H1 (cell line): ENCODE measurements at regions not wholly inside any gene's neighbourhood (a gene's known extent, or its start where the extent isn't known, plus 50 kb on each side); places are given as distances from the start of the nearest gene placed in this dataset.

Experiments
- CTCF ChIA-PET: fragments of 300-600 bp; sonication (Branson Sonifier 250); formaldehyde crosslinking; loops from one replicate; lab custom pipeline; 2021; ENCODE audit not compliant: partially characterized antibody; lab: Charles Lee
- POLR2A ChIA-PET: fragments of 300-600 bp; sonication (Branson Sonifier 250); formaldehyde crosslinking; loops from one replicate; lab custom pipeline; 2021; ENCODE audit warnings: inconsistent platforms; ENCODE audit not compliant: partially characterized antibody; lab: Charles Lee
- DNase-seq, 2 experiments: peaks; one replicate each; pipeline versions ENCODE4 v3.0.0 to v3.0.0-alpha.2; 2010 to 2022; ENCODE audit warnings: low spot score in 2 of 2, low read depth in 1 of 2, mixed read lengths in 1 of 2
- FAIRE-seq: peaks from 2 replicates; lab custom pipeline; 2011; peaks lifted over from hg19 to GRCh38; lab: Jason Lieb, UNC
- H2AFZ ChIP-seq: 2 replicates; pipeline ENCODE4 v1.8.1; 2012; ENCODE audit warnings: low read length, inconsistent platforms
- H2AK5ac ChIP-seq: 2 replicates; pipeline ENCODE4 v1.6.1; 2013; ENCODE audit warnings: low read depth, low read length
- H2BK120ac ChIP-seq: replicated peaks from 2 replicates; pipeline ENCODE3; 2013; ENCODE audit warnings: low read depth, low read length, inconsistent platforms
- H2BK12ac ChIP-seq: 2 replicates; pipeline ENCODE4 v1.6.1; 2013; ENCODE audit warnings: low read depth, low read length
- H2BK15ac ChIP-seq: 2 replicates; pipeline ENCODE4 v1.6.1; 2013; ENCODE audit warnings: low read length
- H2BK20ac ChIP-seq: 2 replicates; pipeline ENCODE4 v1.6.1; 2013; ENCODE audit warnings: low read length
- H2BK5ac ChIP-seq: 2 replicates; pipeline ENCODE4 v1.6.1; 2013; ENCODE audit warnings: low read depth, low read length
- H3K14ac ChIP-seq: 2 replicates; pipeline ENCODE4 v1.6.1; 2013; ENCODE audit warnings: inconsistent platforms; ENCODE audit not compliant: insufficient read length
- H3K18ac ChIP-seq: 2 replicates; pipeline ENCODE4 v1.6.1; 2013; ENCODE audit warnings: low read length; ENCODE audit errors: extremely low read depth
- H3K23ac ChIP-seq: 2 replicates; pipeline ENCODE4 v1.6.1; 2013; ENCODE audit warnings: inconsistent platforms; ENCODE audit not compliant: insufficient read length
- H3K23me2 ChIP-seq: 2 replicates; pipeline ENCODE4 v1.6.1; 2013; ENCODE audit warnings: low read depth, low read length
- H3K27ac ChIP-seq: 2 replicates; pipeline ENCODE4 v1.6.1; 2011; ENCODE audit warnings: low read depth, low read length, inconsistent platforms
- H3K27me3 ChIP-seq, 4 experiments: replicated peaks in 1 of 4; 1 replicate in 1 of 4; 2 replicates in 3 of 4; pipeline versions ENCODE4 v1.6.1 to v1.8.1; 2011 to 2013; ENCODE audit warnings: low read length in 3 of 4, mild to moderate bottlenecking in 3 of 4, inconsistent platforms in 2 of 4, mixed read lengths in 2 of 4, moderate library complexity in 1 of 4; ENCODE audit not compliant: control insufficient read depth in 3 of 4, insufficient read depth in 3 of 4; ENCODE audit errors: extremely low read depth in 1 of 4
- H3K36me3 ChIP-seq, 4 experiments: 2 replicates each; pipeline versions ENCODE4 v1.6.1 to v1.8.1; 2011 to 2013; ENCODE audit warnings: mild to moderate bottlenecking in 4 of 4, low read length in 3 of 4, moderate library complexity in 2 of 4, control low read depth in 1 of 4, inconsistent platforms in 1 of 4; ENCODE audit not compliant: insufficient read depth in 4 of 4, control insufficient read depth in 2 of 4
- H3K4ac ChIP-seq: replicated peaks from 2 replicates; pipeline ENCODE3; 2013; ENCODE audit warnings: low read length, low read depth, mixed read lengths, inconsistent platforms; ENCODE audit not compliant: insufficient read length
- H3K4me1 ChIP-seq, 4 experiments: replicated peaks in 1 of 4; 1 replicate in 1 of 4; 2 replicates in 3 of 4; pipeline versions ENCODE4 v1.6.1 to v1.8.1; 2011 to 2013; ENCODE audit warnings: low read length in 3 of 4, inconsistent platforms in 2 of 4, mixed read lengths in 1 of 4; ENCODE audit not compliant: insufficient read depth in 4 of 4, control insufficient read depth in 3 of 4
- H3K4me2 ChIP-seq, 2 experiments: 2 replicates each; pipeline versions ENCODE4 v1.6.1 to v1.8.1; 2011 to 2013; ENCODE audit warnings: low read depth in 2 of 2, low read length in 2 of 2, control low read depth in 1 of 2, inconsistent platforms in 1 of 2, mild to moderate bottlenecking in 1 of 2; ENCODE audit not compliant: insufficient read depth in 1 of 2
- H3K4me3 ChIP-seq, 4 experiments: fragments of 200-600, 300-600 bp in 1 of 4; sonication (generic), shearing (Covaris generic), sonication (Bioruptor Twin) in 1 of 4; 2 replicates each; pipeline versions ENCODE4 v1.5.1 to v1.8.1; 2011 to 2016; ENCODE audit warnings: low read length in 4 of 4, low read depth in 3 of 4, control low read depth in 2 of 4, inconsistent platforms in 2 of 4, mild to moderate bottlenecking in 2 of 4, mixed read lengths in 1 of 4, moderate library complexity in 1 of 4; ENCODE audit not compliant: insufficient read depth in 2 of 4; ENCODE audit errors: extremely low read depth in 1 of 4
- H3K56ac ChIP-seq: replicated peaks from 2 replicates; pipeline ENCODE3; 2013; ENCODE audit warnings: low read depth, mild to moderate bottlenecking, mixed read lengths, low read length, inconsistent platforms; ENCODE audit not compliant: insufficient read length
- H3K79me1 ChIP-seq: 2 replicates; pipeline ENCODE4 v1.6.1; 2013; ENCODE audit warnings: low read depth, low read length, control low read depth
- H3K79me2 ChIP-seq, 2 experiments: 2 replicates each; pipeline versions ENCODE4 v1.6.1 to v1.8.1; 2012 to 2013; ENCODE audit warnings: low read length in 2 of 2, mild to moderate bottlenecking in 2 of 2, inconsistent platforms in 1 of 2; ENCODE audit not compliant: insufficient read depth in 2 of 2, control insufficient read depth in 1 of 2
- H3K9ac ChIP-seq, 4 experiments: replicated peaks in 1 of 4; 1 replicate in 1 of 4; 2 replicates in 3 of 4; pipeline versions ENCODE4 v1.6.1 to v1.8.1; 2011 to 2013; ENCODE audit warnings: low read depth in 3 of 4, low read length in 3 of 4, control low read depth in 2 of 4, mild to moderate bottlenecking in 2 of 4, moderate library complexity in 2 of 4, inconsistent platforms in 1 of 4; ENCODE audit errors: extremely low read depth in 1 of 4
- H3K9me3 ChIP-seq, 2 experiments: 2 replicates each; pipeline versions ENCODE4 v1.6.1 to v1.8.1; 2012 to 2013; ENCODE audit warnings: mild to moderate bottlenecking in 2 of 2, moderate library complexity in 2 of 2, control low read depth in 1 of 2, inconsistent platforms in 1 of 2, low read depth in 1 of 2, low read length in 1 of 2, mixed read lengths in 1 of 2; ENCODE audit not compliant: insufficient read depth in 2 of 2
- H4K20me1 ChIP-seq, 2 experiments: replicated peaks in 1 of 2; 2 replicates each; pipeline versions ENCODE3 to v1.8.1; 2011 to 2013; ENCODE audit warnings: inconsistent platforms in 2 of 2, low read length in 2 of 2, mild to moderate bottlenecking in 1 of 2; ENCODE audit not compliant: insufficient read depth in 2 of 2, control insufficient read depth in 1 of 2
- H4K5ac ChIP-seq: 2 replicates; pipeline ENCODE4 v1.6.1; 2013; ENCODE audit warnings: low read length, low read depth, mixed read lengths, inconsistent platforms; ENCODE audit not compliant: insufficient read length
- H4K8ac ChIP-seq: 2 replicates; pipeline ENCODE4 v1.8.0; 2013; ENCODE audit warnings: mild to moderate bottlenecking, moderate library complexity, low read length, inconsistent platforms; ENCODE audit not compliant: insufficient read depth; ENCODE audit errors: extremely low read depth
- H4K91ac ChIP-seq: replicated peaks from 2 replicates; pipeline ENCODE3; 2013; ENCODE audit warnings: low read length, mixed read lengths, inconsistent platforms; ENCODE audit not compliant: insufficient read length
- EGR1 ChIP-seq: IDR thresholded peaks from 2 replicates; pipeline ENCODE4 v1.6.1; 2011; ENCODE audit warnings: low read depth, low read length, borderline replicate concordance
- SAP30 ChIP-seq: fragments of 300-600 bp; sonication (generic); IDR thresholded peaks from 2 replicates; pipeline ENCODE4 v1.7.1; 2012; ENCODE audit warnings: low read length, moderate library complexity, mild to moderate bottlenecking, inconsistent platforms; ENCODE audit not compliant: insufficient read depth, insufficient replicate concordance
- SIRT6 ChIP-seq: IDR thresholded peaks from one replicate; pipeline ENCODE4 v1.7.1; 2012; ENCODE audit warnings: low read length, inconsistent platforms
- TEAD4 ChIP-seq: IDR thresholded peaks from 2 replicates; pipeline ENCODE4 v1.6.1; 2012; ENCODE audit warnings: low read depth, low read length, inconsistent platforms, mixed read lengths
- WGBS, 2 experiments: shearing (Covaris generic) in 1 of 2; methylation state at CpG; one replicate each; pipeline versions ENCODE4 v1.1.6 to v1.1.7; 2013 to 2015; ENCODE audit warnings: low lambda C conversion rate in 2 of 2, mixed read lengths in 2 of 2, inconsistent platforms in 1 of 2, low coverage in 1 of 2, missing lambda C conversion rate in 1 of 2; ENCODE audit not compliant: insufficient replicate concordance in 2 of 2, insufficient coverage in 1 of 2, insufficient read length in 1 of 2; ENCODE audit errors: extremely low coverage in 1 of 2, missing lambda C conversion rate in 1 of 2; 5-methylcytosine and 5-hydroxymethylcytosine counted together

DNA sequence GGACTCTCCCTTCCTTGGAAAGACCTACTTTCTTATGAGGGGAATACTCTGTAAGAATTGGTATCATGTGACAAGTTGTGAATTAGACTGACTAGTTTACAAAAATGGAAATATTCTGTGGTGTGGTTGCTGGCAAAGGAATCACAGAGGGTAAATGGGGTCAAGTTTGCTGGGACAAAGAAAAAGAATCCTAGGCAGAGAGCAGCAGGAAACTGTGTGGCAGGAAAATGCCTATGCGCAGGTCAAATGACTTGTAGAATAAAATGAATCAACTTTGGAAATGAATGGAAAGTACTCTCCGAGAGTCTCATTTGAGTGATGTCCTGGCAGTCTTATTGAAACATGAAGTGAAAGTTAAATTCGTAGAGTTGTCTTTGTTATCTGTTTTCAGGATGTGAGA lies 1250.7 kb downstream of the UQCRFS1 start:
- H2BK20ac ChIP-seq: no peak overlapping the region
- H3K23me2 ChIP-seq: no peaks in the 10 kb centered on the region
- no peak overlapping the region for H2BK120ac ChIP-seq
- no peak overlapping the region for H3K56ac ChIP-seq
- no peak overlapping the region for H3K18ac ChIP-seq
- H3K79me1 ChIP-seq: no peaks in the 10 kb centered on the region
- H2AFZ ChIP-seq: no peak overlapping the region
- H3K79me2 ChIP-seq: no peaks in the 10 kb centered on the region
- H3K23ac ChIP-seq: no peak overlapping the region
- H4K91ac ChIP-seq: no peak overlapping the region
- H4K5ac ChIP-seq: no peak overlapping the region
- H2BK12ac ChIP-seq: no peak overlapping the region
- DNase-seq (no peak), FAIRE-seq (no peak)
- H3K36me3 ChIP-seq: no peaks in the 10 kb centered on the region
- no peak overlapping the region for H3K27ac ChIP-seq
- H3K4me2 ChIP-seq: no peak overlapping the region
- no peak overlapping the region for H3K14ac ChIP-seq
- H2BK15ac ChIP-seq: no peak overlapping the region
- no peak overlapping the region for H2AK5ac ChIP-seq
- H3K4me1 ChIP-seq: no peaks in the 10 kb centered on the region
- POLR2A ChIA-PET: no interaction called here
- H3K9me3 ChIP-seq: no peaks in the 10 kb centered on the region
- H3K9ac ChIP-seq: no peak overlapping the region
- no peak for TF ChIP-seq SAP30
- no peak for TF ChIP-seq SIRT6
- TF ChIP-seq TEAD4: no peak
- 0 out of 2 replicates have a peak, but pooled peaks have one; percentile 11 for TF ChIP-seq EGR1
- H3K4me3 ChIP-seq: no peak overlapping the region
- no peak overlapping the region for H2BK5ac ChIP-seq
- no peak overlapping the region for H3K4ac ChIP-seq
- WGBS, 2 experiments: 69% methylated on average over 3 of the region's 3 CpGs; no CpG with 5 or more reads in 1 of the 2 experiments
- H4K20me1 ChIP-seq: no peaks in the 10 kb centered on the region
- CTCF ChIA-PET: no interaction called here
- H4K8ac ChIP-seq: no peak overlapping the region
- no peaks in the 10 kb centered on the region for H3K27me3 ChIP-seq
